GM19468 (cell line): ENCODE measurements at regions not wholly inside any gene's neighbourhood (a gene's known extent, or its start where the extent isn't known, plus 50 kb on each side); places are given as distances from the start of the nearest gene placed in this dataset.
"Not testable (repeated sequence)": the region's sequence is repeated elsewhere in the genome, so short reads cannot be mapped to it uniquely, and the experiment has no call there.

Experiments
- ATAC-seq: cut with Tn5 transposase; IDR thresholded peaks from one replicate; pipeline ENCODE4 v1.9.1; 2021; ENCODE audit warnings: mild to moderate bottlenecking, moderate library complexity, moderate number of reproducible peaks; ENCODE audit not compliant: unreplicated experiment; ENCODE audit errors: extremely low read depth

DNA sequence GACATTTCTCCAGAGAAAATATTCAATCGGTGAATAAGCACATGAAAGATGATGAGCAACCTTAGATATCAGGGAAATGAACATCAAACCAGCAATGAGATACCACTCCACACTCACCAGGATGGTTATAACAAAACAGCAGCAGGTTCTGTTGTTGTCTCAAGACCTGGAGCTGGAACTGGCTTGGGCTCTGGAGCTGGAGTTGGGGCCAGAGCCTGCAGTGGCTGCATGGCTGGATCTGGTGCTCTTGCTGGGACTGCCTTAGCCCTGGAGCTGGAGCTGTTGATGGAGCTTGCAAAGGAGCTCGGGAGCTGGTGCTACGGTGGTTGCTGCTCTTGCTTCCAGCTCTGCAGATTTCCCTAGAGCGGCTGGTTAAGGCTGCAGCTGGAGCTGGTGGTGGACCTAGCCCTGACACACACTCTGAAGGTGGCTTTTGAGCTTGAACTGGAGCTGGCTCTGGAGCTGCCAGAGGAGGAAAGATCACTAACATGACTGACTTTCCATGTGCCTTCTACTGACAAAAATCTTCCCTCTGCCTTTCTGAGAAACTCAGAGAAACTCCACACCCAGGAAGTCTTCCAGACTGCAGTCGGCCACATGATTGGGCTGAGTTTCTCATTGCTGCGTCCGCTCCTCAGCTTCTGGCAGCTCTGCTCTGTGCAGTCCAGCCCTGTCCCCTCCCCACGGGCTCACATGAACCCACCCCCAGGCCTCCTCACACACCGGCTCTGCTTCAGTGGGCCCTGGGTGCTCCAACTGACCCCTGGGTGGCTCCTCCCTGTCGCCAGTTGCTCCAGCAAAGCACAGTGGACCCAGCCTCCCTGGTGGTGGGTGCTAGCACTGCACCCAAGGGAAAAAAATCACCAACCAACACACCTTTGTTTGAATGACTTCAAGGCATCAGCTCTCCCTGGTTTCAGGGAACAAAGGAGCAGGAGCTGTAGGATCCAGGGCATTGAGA lies 139.1 kb upstream of the FMN2 start:
- no peak for ATAC-seq

DNA sequence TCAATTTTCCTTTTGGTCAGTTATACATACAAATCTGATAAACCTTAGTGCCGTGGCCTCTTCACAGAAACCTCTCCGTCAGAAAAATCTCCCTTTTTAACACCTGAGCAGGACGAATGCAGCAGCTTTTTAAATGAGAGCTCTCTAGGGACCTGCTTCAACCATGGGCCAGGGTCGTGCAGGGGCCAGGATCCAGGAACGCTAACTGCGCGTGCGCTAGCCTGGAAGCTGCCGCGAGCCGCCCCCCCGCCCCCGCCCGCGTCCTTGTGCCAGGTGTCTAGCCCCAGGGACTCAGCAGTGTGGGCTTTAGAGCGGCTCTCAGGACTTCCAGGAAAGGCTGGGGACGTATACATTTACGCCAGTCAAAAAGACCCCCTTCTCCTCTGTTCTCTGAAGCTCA lies 136.8 kb upstream of the FMN2 start:
- ATAC-seq = no peak

DNA sequence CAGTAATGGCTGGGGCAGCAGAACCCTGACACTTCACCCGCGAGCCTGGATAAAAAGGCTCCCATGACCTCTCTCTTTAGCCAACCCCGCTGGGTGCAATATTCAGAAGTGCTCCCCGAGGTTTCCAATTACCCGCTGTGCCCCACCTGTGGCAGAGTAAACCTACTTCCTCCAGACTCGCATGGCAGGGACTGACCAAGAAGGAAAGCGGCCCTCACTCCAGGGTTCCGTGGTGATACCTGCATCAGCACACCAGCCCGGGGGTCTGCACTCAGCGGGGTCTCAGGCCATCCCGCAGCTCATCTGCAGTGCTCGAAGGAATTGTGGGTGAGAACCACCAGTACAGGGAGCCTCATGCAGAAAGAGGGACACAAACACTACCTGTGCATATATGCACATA lies 136.3 kb upstream of the FMN2 start:
- ATAC-seq = no peak

DNA sequence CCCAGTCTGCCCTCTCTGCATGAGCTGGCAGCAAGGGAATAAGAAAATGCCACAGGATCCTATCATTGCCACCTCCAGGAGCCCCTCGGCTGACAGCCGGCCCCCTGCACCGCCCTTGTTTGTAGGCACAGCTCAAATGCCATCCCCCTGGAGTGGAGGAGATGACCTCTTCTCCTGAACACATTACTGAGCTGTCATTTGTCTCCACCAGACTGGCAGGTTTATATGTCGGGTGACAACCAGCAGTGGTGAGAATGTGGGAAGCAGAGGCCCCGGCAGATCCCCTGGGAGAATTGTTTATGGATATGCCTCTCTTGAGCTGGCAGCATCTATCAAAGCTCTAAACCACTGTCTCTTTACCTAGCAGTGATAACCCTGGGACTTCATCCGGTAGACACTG lies 135.4 kb upstream of the FMN2 start:
- ATAC-seq = no peak

DNA sequence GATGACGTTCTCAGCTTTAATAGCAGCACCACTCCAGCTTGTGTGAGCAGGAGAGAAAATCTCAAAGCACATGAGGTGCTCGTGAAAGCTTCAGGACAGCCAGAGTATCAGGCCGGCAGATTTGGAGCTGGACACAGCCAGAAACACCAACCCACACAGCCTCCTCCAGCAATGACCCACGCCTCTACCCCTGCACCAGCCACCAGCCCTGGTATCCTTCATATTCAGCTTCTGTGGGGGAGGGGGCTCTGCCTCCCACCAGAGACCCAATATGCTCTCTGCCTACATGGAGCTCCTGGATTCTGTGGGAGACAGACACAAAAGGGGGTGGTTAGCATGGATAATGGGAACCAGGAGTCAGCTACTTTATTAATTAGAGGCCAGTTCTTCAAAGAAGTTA lies 133.6 kb upstream of the FMN2 start:
- no peak for ATAC-seq

DNA sequence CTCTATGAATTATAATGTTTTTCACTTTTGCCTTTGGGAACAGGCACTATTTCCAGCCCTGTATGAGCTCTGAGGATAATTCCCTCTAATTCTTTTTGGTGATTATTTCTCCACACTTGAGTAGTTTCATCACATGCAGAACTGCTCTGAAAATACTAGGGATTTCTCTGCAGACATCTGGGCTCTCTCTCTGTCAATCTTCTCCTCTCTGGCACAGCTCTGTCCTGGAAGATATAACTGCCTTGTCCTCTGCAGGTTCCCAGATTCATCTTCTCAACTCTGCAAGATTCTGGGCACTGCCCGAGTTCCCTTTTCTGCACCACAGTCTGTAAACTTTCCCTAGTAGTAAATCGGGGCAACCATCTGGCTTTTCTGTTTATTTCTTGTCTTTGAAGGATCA lies 131.3 kb upstream of the FMN2 start:
- ATAC-seq = no peak

DNA sequence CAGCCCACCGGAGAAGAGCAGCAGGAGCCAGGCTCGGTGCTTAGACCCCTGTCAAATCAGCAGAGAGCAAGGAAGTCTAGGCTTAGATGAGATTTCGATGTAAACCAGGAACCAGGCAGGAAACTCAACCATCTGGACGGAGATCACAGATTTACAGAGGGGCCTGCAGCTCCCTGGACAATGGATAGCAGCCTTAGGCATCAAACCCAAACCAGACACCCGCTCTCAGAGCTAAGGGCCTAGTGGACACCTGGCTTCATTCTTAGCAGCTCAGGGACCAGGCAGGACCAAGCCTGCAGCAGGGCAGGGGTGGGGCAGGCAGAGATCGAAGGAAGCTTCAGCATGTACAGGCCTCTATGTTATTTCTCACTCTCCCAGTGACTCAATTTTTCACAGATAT lies 127.8 kb upstream of the FMN2 start:
- ATAC-seq = no peak

DNA sequence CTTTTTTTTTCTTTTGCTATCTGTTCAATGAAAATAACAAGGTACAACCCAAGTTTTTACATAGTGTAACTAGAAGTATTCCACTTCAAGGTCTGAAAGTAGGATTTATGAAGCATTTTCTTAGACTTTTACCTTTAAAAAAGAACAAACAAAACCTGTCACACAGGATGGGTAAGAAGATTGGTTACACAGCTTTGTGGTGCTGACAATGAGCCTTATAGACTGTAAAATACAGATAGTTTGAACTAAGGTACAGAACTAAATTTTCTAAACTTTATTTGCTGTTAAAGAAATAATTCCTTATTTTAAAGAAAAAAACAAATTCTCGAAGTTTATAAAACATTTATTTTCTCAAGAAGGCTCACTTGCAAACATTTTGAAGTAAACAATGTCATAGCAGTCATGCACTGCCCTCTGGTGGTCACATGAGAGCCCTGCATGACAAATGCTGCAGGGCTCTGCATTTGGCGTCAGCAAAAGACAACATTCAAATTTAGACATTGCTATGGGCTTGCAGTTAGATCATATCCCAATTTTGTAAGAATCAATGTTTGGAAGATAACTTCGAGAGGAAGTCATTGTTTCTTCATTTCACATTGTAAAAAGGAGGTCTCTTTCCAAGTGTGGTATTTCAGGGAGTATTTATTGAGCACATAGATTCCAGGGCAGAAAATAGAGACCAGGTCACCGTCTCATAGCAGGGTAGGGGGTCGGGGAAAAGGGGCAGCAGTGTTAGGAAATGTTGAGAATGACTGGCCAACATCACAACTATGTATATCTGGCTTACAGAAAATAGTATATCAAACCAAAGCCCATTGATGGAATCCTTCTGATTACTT lies 115.3 kb upstream of the FMN2 start:
- ATAC-seq = peak; percentile 80

DNA sequence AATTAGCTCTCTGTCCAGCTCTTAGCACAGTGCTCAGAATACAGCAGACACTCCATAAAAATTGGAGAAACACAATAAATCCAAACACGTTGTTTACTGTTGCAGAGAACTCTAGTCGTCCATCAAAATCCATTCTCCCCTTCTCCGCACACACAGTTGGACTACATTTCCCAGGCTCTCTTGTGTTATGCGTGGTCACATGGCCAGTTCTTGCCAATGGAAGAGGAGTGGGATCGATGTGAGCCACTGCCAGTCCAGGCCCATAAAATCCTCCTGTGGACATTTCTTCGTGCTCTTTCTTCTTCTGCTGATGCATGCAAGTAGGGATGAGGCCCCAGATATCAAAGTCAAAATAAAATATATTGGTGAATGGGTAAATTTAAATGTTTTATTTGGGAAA lies 114.3 kb upstream of the FMN2 start:
- no peak for ATAC-seq

DNA sequence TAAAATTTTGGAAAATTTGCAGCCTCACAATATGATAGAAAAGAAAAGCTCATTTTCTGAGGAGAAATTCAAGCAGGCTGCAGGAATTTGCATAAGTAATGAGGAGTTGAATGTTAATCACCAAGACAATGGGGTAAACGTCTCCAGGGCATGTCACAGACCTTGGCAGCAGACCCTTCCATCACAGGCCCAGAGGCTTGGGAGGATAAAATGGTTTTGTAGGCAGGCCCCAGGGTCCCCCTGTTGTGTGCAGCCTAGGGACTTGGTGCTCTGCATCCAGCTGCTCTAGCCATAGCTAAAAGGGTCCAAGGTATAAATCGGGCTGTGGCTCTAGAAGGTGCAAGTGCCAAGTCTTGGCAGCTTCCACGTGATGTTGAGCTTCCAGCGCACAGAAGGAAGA lies 112.2 kb upstream of the FMN2 start:
- no peak for ATAC-seq

DNA sequence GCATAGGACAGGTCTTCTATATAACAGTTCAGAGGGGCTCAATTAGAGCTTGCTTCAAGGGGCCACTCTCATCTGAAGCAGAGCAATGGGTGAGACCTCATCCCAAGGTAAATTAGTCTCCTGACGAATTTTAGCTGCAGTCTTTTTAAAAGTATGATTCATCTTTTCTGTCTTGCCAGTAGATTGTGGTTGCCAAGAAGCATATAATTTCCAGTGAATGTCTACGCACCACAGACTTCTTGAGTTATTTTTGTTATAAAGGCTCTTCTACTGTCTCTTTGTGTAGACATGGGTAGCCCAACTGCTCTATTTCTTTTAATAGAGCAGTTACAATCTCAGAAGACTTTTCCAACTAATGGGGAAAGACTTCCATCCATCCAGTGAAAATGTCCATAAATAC lies 108.9 kb upstream of the FMN2 start:
- ATAC-seq = no peak

DNA sequence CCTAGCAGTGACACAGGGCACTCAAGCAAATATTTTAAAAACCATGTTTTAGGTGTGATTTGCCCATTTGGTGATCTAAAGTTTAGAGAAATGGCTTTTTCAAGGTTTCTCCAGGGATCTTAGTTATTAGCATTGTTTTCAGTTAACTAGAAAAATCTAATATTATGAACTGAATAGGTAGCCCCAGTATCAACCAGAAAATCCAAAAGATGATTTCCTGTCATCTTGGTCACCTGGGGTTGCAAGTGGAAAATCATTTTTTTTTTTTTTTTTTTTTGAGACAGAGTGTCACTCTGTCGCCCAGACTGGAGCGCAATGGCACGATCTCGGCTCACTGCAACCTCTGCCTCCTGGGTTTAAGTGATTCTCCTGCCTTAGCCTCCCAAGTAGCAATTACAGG lies 106.6 kb upstream of the FMN2 start:
- ATAC-seq = no peak

DNA sequence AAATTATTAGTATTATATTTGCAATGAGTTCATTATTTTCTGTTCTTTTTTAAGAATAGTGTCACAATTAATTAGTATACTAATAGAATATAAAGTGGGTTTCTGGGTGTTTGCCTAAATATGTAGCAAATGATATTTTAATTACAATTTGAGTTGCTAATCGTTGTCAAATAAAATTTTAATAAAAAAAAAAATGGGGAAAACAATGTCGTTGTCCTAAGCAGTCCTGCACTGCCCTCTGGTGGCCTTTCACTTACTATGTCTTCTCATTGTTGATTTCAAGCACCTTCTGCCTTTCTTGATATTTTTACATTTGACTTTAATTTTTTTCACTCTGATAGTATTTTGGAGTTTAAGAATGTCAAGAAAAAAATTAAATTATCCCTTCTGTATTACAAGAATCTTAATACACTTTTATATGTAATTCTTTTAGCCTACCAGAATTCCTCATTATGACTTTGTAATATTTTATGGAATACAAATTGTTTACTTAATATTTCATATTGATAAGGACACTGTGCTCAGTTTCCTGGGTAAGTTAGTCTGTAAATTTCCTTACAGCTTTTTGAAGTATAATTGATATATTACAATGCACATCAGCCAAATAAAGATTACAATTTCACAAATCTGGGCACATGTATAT lies 104.5 kb upstream of the FMN2 start:
- no peak for ATAC-seq

DNA sequence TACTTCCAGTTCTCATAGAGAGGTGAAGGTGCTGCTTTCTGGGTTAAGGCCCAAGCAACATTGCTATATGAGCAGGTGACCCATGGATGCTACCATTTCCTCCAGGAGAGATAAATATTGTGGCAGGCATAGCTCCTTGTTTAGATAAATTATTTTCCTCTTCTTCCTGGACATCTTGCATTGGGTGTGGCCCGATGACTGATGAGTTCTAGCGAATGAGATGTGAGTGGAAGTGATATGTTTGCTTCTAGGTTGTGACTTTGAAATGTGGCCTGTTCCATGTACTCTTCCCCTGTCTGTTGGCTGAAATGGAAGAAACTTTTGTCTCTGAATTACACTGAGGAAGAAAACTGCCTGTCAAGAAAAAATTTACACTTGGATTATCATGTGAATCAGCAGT lies 101.7 kb upstream of the FMN2 start:
- no peak for ATAC-seq

DNA sequence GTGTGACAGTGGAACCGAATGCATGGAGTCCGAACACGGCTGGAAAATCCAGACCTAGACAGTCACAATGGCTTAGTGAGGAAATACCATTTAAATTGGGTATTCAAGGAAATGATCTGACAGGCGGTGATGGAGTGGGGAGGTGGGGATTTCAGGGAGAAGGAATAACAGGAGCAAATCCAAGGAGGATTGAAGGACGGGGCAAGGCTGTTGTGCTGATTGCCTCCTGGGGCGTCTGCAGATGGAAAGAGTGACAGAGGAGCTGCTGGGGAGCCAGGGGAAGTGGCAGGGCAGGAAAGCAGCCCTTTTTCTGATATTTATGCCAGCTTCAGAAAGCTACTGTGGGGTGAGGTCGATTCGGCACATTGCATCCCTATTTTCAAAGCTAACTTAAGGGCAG lies 99.1 kb upstream of the FMN2 start:
- ATAC-seq = not testable (repeated sequence)

DNA sequence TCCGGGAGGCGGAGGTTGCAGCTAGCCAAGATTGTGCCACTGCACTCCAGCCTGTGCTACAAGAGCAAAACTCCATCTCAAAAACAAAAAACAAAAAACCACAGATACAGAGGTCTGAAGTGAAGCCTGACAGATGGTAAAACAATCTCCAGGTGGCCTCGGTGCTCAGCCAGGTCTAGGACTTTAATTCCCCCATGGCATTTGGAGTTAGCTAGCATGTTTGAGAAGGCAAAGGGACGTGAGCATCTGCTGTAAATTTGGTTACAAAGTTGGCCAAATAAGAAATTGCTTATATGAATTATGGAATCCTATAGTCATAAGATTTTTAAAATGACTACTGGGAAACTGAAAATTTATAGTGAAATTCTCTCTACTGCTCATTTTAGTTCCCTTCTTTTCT lies 98.3 kb upstream of the FMN2 start:
- ATAC-seq = no peak

DNA sequence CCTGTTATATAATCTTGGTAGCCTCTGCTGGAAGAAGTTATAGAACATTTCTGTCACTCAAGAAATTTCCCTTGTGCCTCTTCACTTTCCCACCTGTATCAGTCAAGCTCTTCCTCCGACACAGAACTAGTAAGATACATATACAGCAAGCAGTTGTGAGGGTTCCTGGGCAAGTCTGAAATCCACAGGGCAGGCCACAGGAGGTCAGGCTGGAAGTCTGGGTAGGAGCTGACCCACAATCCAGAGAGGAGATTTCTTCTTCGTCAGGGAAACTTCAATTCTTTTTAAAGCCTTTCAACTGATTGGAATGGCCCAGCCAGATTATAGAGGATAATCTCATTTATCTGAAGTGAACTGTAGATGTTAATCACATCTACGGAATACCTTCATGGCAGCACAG lies 96.4 kb upstream of the FMN2 start:
- no peak for ATAC-seq

DNA sequence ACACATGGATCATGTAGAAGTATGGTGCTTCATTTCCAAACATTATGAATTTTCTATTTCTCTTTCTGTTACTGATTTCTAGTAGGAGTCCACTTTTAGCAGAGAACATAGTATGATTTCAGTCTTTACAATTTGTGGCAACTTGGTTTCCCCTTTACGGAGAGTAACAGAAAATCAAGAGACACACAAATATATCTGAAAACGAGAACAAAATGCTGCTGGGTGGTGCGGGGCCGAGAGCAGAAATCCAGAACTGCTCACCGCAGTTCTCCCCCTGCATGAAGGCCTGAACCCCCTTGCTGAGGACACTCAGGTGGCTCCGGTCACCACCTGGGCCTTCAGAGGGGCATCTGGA lies 94.5 kb upstream of the FMN2 start:
- no peak for ATAC-seq

DNA sequence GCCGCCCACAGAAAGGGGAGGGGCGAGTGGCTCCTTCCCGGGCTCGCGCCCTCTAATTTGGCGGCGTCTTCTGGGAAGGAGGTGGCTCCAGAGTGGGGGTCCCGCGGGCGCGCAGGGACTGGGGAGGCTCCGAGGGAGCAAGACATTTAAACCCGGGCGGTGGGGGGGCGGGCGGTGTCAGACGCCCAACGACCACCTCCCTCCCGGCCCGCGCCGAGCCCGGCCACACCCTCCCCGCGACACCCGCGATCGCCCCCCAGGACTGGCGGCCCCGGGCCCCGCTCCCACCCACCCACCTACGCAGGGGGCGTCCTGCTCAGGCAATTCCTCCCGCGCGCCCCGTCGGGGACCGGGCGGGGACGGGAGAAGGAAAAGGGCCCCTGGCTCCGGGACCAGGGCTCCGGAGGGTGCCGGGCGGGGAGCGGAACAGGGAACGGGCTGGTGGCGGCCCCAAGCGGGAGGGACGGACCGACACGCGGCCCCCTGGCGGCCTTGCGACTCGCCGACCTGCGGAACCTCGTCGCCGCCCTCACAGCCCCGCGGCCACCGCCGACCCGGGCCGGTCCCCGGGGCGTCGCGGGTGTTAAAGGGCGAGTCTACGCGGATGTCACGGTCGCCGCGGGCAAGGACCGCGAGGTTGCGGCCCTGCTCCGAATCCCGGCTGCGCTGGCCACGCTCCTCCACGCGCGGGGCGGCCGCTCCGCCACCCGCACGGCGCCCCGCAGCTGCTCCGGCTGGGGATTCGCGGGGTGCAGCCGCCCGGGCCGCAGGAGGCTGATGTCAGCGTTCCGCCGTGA lies 94.0 kb upstream of the FMN2 start:
- no peak for ATAC-seq

DNA sequence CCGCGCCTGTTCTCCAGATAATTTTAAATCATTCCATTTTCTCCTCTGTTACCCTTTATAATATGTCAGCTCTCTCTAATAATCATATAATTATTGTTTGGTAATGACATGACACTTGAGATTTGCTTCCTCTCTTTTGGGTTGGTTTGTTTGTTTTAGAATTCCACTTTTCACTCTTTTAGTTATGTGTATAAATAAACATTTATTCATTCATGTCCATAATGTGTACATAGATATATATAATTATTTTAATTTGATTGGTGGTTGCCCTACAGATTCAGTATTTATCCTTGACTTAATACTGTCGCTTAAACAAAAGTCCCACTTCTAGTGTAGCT lies 93.4 kb upstream of the FMN2 start:
- ATAC-seq = no peak
